ENCODE measurements at regions not wholly inside any gene's neighbourhood (a gene's known extent, or its start where the extent isn't known, plus 50 kb on each side); places are given as distances from the start of the nearest gene placed in this dataset.

GRCh38 chr11:23041001-23041503 lies 180.8 kb upstream of the CCDC179 start:
- no peaks in the 10 kb centered on the region for H3K36me3 ChIP-seq (ENCODE audit: control insufficient read depth in 2 of 2, extremely low read depth in 1 of 2, insufficient read depth in 2 of 2, low read length in 2 of 2)
- H3K27me3 ChIP-seq (ENCODE audit: control insufficient read depth, extremely low read depth, insufficient read depth, low read length): no peaks in the 10 kb centered on the region
- no peaks in the 10 kb centered on the region for H3K79me2 ChIP-seq (ENCODE audit: control insufficient read depth, insufficient read depth, low read length)
- H3K4me3 ChIP-seq (ENCODE audit: control insufficient read depth in 2 of 3, extremely low read depth in 1 of 3, insufficient read depth in 2 of 3, low read depth in 1 of 3, low read length in 3 of 3): no peak overlapping the region
- TF ChIP-seq CTCF (optimal IDR thresholded peaks at IDR 0.05 in 1 of 3, IDR thresholded peaks at IDR 0.05 in 1 of 3, conservative IDR thresholded peaks at IDR 0.05 in 1 of 3; ENCODE audit: extremely low read depth in 1 of 3, insufficient read depth in 2 of 3, low read length in 3 of 3): no peak
- TF ChIP-seq EZH2 (IDR thresholded peaks at IDR 0.05; ENCODE audit: low read length): no peak
- DNase-seq (ENCODE audit: low read depth, low spot score) (no peak), FAIRE-seq (no peak)
- no peak overlapping the region for H3K27ac ChIP-seq (ENCODE audit: control insufficient read depth, insufficient read depth, low read length)
- no peaks in the 10 kb centered on the region for H3K9me1 ChIP-seq (ENCODE audit: control insufficient read depth, extremely low read depth, insufficient read depth, low read length)
- H3K4me2 ChIP-seq (ENCODE audit: control insufficient read depth, extremely low read depth, insufficient read depth, low read depth, low read length): no peak overlapping the region
- H4K20me1 ChIP-seq (ENCODE audit: control insufficient read depth, extremely low read depth, insufficient read depth, low read length): no peaks in the 10 kb centered on the region
- no peaks in the 10 kb centered on the region for H3K4me1 ChIP-seq (ENCODE audit: control insufficient read depth, extremely low read depth, insufficient read depth, low read length)
- dilution Hi-C loops (cut with MboI; ENCODE audit: extremely low pct_ligation_motif_present, low sequenced_read_pairs): no loop called here
- no peak overlapping the region for H3K9ac ChIP-seq (ENCODE audit: control insufficient read depth, extremely low read depth, insufficient read depth, low read length)
- no peak overlapping the region for H2AFZ ChIP-seq (ENCODE audit: control insufficient read depth, low read length)
- peaks cover 2% of the 10 kb centered on the region for H3K9me3 ChIP-seq (ENCODE audit: control insufficient read depth, low read depth, low read length)

- Histone ChIP-seq H3K79me2 (ENCODE audit: control insufficient read depth, insufficient read depth, low read length) (no peaks in the 10 kb centered on the region), H2AFZ (ENCODE audit: control insufficient read depth, low read length) (no peak overlapping the region), H4K20me1 (ENCODE audit: control insufficient read depth, extremely low read depth, insufficient read depth, low read length) (no peaks in the 10 kb centered on the region), H3K9ac (ENCODE audit: control insufficient read depth, extremely low read depth, insufficient read depth, low read length) (no peak overlapping the region), H3K4me2 (ENCODE audit: control insufficient read depth, extremely low read depth, insufficient read depth, low read depth, low read length) (no peak overlapping the region), H3K4me3 (ENCODE audit: control insufficient read depth in 2 of 3, extremely low read depth in 1 of 3, insufficient read depth in 2 of 3, low read depth in 1 of 3, low read length in 3 of 3) (no peak overlapping the region), H3K4me1 (ENCODE audit: control insufficient read depth, extremely low read depth, insufficient read depth, low read length) (no peaks in the 10 kb centered on the region), H3K27ac (ENCODE audit: control insufficient read depth, insufficient read depth, low read length) (no peak overlapping the region), H3K9me1 (ENCODE audit: control insufficient read depth, extremely low read depth, insufficient read depth, low read length) (no peaks in the 10 kb centered on the region), H3K9me3 (ENCODE audit: control insufficient read depth, low read depth, low read length) (no peaks in the 10 kb centered on the region), H3K27me3 (ENCODE audit: control insufficient read depth, extremely low read depth, insufficient read depth, low read length) (no peaks in the 10 kb centered on the region), H3K36me3 (ENCODE audit: control insufficient read depth in 2 of 2, extremely low read depth in 1 of 2, insufficient read depth in 2 of 2, low read length in 2 of 2) (no peaks in the 10 kb centered on the region)
- no peak for DNase-seq (ENCODE audit: low read depth, low spot score)
- TF ChIP-seq EZH2 (IDR thresholded peaks at IDR 0.05; ENCODE audit: low read length) (no peak), CTCF (optimal IDR thresholded peaks at IDR 0.05 in 1 of 3, IDR thresholded peaks at IDR 0.05 in 1 of 3, conservative IDR thresholded peaks at IDR 0.05 in 1 of 3; ENCODE audit: extremely low read depth in 1 of 3, insufficient read depth in 2 of 3, low read length in 3 of 3) (no peak)
- dilution Hi-C loops (cut with MboI; ENCODE audit: extremely low pct_ligation_motif_present, low sequenced_read_pairs): no loop called here
- FAIRE-seq: no peak
Observed at GRCh38 chr11:23058656-23059055, 198.4 kb upstream of the CCDC179 start.
